ENCODE measurements at regions not wholly inside any gene's neighbourhood (a gene's known extent, or its start where the extent isn't known, plus 50 kb on each side); places are given as distances from the start of the nearest gene placed in this dataset.

- H3K4me2 ChIP-seq (ENCODE audit: low read depth, low read length), result no peak overlapping the region
- H3F3A ChIP-seq (ENCODE audit: insufficient read depth, low read length), result no peaks in the 10 kb centered on the region
- no peaks in the 10 kb centered on the region for H3K27me3 ChIP-seq (replicated peaks; ENCODE audit: insufficient read depth, low read length)
- no peaks in the 10 kb centered on the region for H3K36me3 ChIP-seq (replicated peaks; ENCODE audit: insufficient read depth, low read length)
- H3K4me1 ChIP-seq (ENCODE audit: low read length), result peaks cover 14% of the 10 kb centered on the region
- no peaks in the 10 kb centered on the region for H3K9me3 ChIP-seq (replicated peaks; ENCODE audit: insufficient read depth, low read length)
- no peak overlapping the region for H2AFZ ChIP-seq (ENCODE audit: low read length)
- no peak overlapping the region for H3K4me3 ChIP-seq (ENCODE audit: low read length)
- no peaks in the 10 kb centered on the region for H3K9me2 ChIP-seq (replicated peaks; ENCODE audit: insufficient read depth, low read length)
- no peaks in the 10 kb centered on the region for H3K79me2 ChIP-seq (ENCODE audit: low read length)
- no peaks in the 10 kb centered on the region for H4K20me1 ChIP-seq (ENCODE audit: insufficient read depth, low read length)
- no peak for DNase-seq
- H3K9ac ChIP-seq (ENCODE audit: low read length), result no peak overlapping the region
- H3K27ac ChIP-seq (ENCODE audit: low read length), result no peak overlapping the region
- TF ChIP-seq CTCF (IDR thresholded peaks at IDR 0.05; ENCODE audit: low read length) (no peak), EZH2phosphoT487 (IDR thresholded peaks at IDR 0.05; ENCODE audit: low read length) (no peak), EZH2 (optimal IDR thresholded peaks at IDR 0.05; ENCODE audit: low read depth, low read length) (no peak)
These were observed 52.7 kb upstream of the PELI1 start for GRCh38 chr2:64196963-64197362.

- H3K27ac ChIP-seq (ENCODE audit: low read length), result no peak overlapping the region
- H3K9me2 ChIP-seq (replicated peaks; ENCODE audit: insufficient read depth, low read length), result no peaks in the 10 kb centered on the region
- no peak overlapping the region for H2AFZ ChIP-seq (ENCODE audit: low read length)
- peaks cover 40% of the 10 kb centered on the region for H3K4me1 ChIP-seq (ENCODE audit: low read length)
- H3K36me3 ChIP-seq (replicated peaks; ENCODE audit: insufficient read depth, low read length), result no peaks in the 10 kb centered on the region
- H3K79me2 ChIP-seq (ENCODE audit: low read length), result no peaks in the 10 kb centered on the region
- no peak for TF ChIP-seq EZH2phosphoT487 (IDR thresholded peaks at IDR 0.05; ENCODE audit: low read length)
- H3K4me3 ChIP-seq (ENCODE audit: low read length), result no peak overlapping the region
- DNase-seq, result no peak
- H3F3A ChIP-seq (ENCODE audit: insufficient read depth, low read length), result peaks cover 32% of the 10 kb centered on the region; the same call in 1 of the 2 replicates
- H3K9me3 ChIP-seq (replicated peaks; ENCODE audit: insufficient read depth, low read length), result no peaks in the 10 kb centered on the region
- H3K9ac ChIP-seq (ENCODE audit: low read length), result no peak overlapping the region
- no peaks in the 10 kb centered on the region for H3K27me3 ChIP-seq (replicated peaks; ENCODE audit: insufficient read depth, low read length)
- no peaks in the 10 kb centered on the region for H4K20me1 ChIP-seq (ENCODE audit: insufficient read depth, low read length)
- no peak overlapping the region for H3K4me2 ChIP-seq (ENCODE audit: low read depth, low read length)
These were observed 56.9 kb upstream of the PELI1 start for GRCh38 chr2:64201151-64201550.

GRCh38 chr2:64202206-64202845, 58.1 kb upstream of the PELI1 start:
- Histone ChIP-seq H3K27me3 (replicated peaks; ENCODE audit: insufficient read depth, low read length) (no peaks in the 10 kb centered on the region), H3K9ac (ENCODE audit: low read length) (no peak overlapping the region), H3K36me3 (replicated peaks; ENCODE audit: insufficient read depth, low read length) (no peaks in the 10 kb centered on the region), H3K27ac (ENCODE audit: low read length) (peak overlapping the region; percentile 6; the same call in 1 of the 2 replicates), H4K20me1 (ENCODE audit: insufficient read depth, low read length) (no peaks in the 10 kb centered on the region), H3K9me3 (replicated peaks; ENCODE audit: insufficient read depth, low read length) (no peaks in the 10 kb centered on the region), H3K4me1 (ENCODE audit: low read length) (peaks cover 50% of the 10 kb centered on the region), H3K9me2 (replicated peaks; ENCODE audit: insufficient read depth, low read length) (no peaks in the 10 kb centered on the region), H3F3A (ENCODE audit: insufficient read depth, low read length) (peaks cover 35% of the 10 kb centered on the region; the same call in 1 of the 2 replicates), H3K4me2 (ENCODE audit: low read depth, low read length) (0 out of 2 replicates have a peak overlapping the region, but pooled peaks have one; percentile 9), H2AFZ (ENCODE audit: low read length) (no peak overlapping the region), H3K4me3 (ENCODE audit: low read length) (no peak overlapping the region), H3K79me2 (ENCODE audit: low read length) (no peaks in the 10 kb centered on the region)
- TF ChIP-seq EZH2 (optimal IDR thresholded peaks at IDR 0.05; ENCODE audit: low read depth, low read length) (no peak), EZH2phosphoT487 (IDR thresholded peaks at IDR 0.05; ENCODE audit: low read length) (no peak), CTCF (IDR thresholded peaks at IDR 0.05; ENCODE audit: low read length) (no peak)
- no peak for DNase-seq
